ENCODE measurements at regions not wholly inside any gene's neighbourhood (a gene's known extent, or its start where the extent isn't known, plus 50 kb on each side); places are given as distances from the start of the nearest gene placed in this dataset.

DNA sequence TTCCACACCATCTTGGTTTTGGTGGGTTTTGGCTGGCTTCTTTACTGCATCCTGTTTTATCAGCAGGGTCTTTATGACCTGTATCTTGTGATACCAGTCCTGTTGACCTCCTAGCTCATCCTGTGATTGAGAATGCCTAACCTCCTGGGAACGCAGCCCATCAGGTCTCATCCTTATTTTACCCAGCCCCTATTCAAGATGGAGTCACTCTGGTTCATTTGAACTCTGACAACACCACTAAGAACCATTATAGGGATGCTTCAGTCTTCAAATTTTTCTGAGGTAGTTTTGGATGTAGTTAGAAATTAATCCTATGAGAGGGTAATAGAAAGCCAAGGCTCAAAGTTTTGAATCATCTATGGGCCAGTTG lies 287.8 kb upstream of the SLC39A10 start:
- H3K4me1 Mint-ChIP-seq, result peaks cover 13% of the 10 kb centered on the region
- no peaks in the 10 kb centered on the region for H3K27me3 Mint-ChIP-seq
- H3K4me3 Mint-ChIP-seq, result no peak overlapping the region
- peaks cover 9% of the 10 kb centered on the region for H3K9me3 Mint-ChIP-seq
- no peak overlapping the region for H3K27ac Mint-ChIP-seq
- no peak for DNase-seq
- H3K36me3 Mint-ChIP-seq, result peaks cover 3% of the 10 kb centered on the region

DNA sequence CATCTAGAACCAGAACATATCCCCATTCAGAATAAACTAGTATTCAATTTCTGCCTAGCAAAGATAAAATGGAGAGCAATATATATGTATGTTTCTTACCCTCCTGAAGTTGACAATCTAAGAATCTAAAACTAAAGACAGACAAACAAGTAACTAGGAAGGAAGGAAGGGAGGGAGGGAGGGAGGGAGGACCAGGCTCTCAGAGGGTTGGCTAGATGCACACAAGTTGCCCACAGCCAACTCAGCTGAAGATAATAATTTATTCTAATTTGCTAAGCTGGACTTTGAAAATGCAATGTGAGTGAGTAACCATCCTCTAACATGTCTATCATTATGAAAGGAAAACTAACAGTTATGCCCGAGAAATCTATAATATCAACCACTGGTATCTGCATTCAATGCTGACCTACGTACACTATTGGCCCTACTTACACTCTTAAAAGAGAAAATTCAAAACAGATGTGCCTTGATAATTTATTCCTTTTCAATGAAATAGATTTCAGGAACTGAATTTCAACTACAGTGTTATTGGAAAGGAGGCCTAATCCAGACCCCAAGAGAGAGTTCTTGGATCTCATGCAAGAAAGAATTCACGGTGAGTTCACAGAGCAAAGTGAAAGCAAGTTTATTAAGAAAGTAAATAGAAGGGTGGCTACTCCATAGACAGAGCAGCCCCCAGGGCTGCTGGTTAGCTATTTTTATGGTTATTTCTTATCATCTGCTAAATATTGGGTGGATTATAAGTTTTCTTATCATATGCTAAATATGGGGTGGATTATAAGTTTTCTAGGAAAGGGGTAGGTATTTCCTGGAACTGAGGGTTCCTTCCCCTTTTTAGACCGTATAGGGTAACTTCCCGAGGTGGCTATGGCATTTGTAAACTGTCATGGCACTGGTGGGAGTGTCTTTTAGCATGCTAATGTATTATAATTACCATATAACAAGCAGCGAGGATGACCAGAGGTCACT lies 288.5 kb upstream of the SLC39A10 start:
- no peak for DNase-seq
- no peak overlapping the region for H3K4me3 Mint-ChIP-seq
- H3K36me3 Mint-ChIP-seq, result peaks cover 3% of the 10 kb centered on the region
- peaks cover 9% of the 10 kb centered on the region for H3K9me3 Mint-ChIP-seq
- no peaks in the 10 kb centered on the region for H3K27me3 Mint-ChIP-seq
- no peak overlapping the region for H3K27ac Mint-ChIP-seq
- peaks cover 13% of the 10 kb centered on the region for H3K4me1 Mint-ChIP-seq

DNA sequence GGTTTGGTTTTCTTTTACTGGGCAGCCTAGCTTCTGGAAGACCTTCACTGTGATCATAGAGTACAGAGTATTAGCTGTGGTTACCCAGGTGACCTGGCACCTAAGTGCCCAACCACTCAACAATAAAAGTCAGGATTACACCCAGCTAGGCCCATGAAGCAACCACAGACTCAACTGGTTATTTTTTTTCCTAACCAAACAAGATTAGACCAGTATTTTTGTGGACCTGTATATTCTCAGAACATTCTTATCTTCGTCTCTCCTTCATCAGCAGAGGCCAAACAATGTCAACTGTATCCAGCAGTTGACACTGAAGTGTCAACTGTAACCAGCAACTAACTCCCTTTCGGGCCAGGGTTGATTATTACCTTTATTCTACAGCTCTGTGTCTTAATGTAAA lies 289.2 kb upstream of the SLC39A10 start:
- peaks cover 9% of the 10 kb centered on the region for H3K9me3 Mint-ChIP-seq
- H3K4me3 Mint-ChIP-seq, result no peak overlapping the region
- no peak overlapping the region for H3K27ac Mint-ChIP-seq
- H3K27me3 Mint-ChIP-seq, result no peaks in the 10 kb centered on the region
- H3K4me1 Mint-ChIP-seq, result peaks cover 13% of the 10 kb centered on the region
- peaks cover 3% of the 10 kb centered on the region for H3K36me3 Mint-ChIP-seq
- no peak for DNase-seq

DNA sequence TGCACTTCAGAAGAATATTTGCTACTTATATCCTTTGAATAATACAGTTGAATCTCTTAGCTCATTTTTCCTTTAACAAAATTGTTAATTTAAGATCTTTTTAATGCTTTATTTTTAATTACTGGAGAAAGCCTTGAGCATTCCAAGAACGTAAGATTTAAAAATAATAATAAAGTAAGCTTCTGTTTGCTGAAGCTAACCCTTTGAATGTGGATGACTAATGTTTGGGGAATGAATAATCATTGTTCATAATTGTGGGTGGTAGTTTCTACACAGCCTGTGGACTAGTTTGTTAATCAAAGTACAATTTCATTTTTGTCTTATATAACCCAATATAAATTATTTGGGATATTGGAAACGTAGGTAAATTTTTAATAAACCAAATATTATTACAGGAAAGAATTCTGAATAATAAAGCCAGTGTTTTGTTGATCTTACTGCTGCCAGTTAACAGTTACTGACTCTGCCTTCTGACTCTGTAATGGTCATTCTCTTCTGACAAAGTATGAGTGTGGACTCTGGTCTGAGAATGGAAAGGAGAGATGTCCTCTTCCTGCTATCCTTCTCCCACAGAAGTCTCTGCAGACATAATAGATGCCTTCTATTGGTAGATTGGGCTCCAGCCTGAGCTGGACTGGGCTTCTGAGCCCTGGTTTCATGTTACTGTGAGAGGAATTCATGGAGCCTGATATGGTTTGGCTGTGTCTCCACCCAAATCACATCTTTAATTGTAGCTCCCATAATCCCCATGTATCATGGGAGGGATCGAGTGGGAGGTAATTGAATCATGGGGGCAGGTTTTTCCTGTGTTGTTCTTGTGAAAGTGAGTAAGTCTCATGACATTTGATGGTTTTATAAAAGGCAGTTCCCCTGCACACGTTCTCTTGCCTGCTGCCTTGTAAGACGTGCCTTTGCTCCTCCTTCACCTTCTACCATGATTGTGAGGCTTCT lies 292.7 kb upstream of the SLC39A10 start:
- Mint-ChIP-seq H3K36me3 (peaks cover 3% of the 10 kb centered on the region), H3K9me3 (peaks cover 9% of the 10 kb centered on the region), H3K4me1 (peaks cover 18% of the 10 kb centered on the region), H3K27ac (no peak overlapping the region), H3K27me3 (no peaks in the 10 kb centered on the region), H3K4me3 (no peak overlapping the region)
- no peak for DNase-seq

DNA sequence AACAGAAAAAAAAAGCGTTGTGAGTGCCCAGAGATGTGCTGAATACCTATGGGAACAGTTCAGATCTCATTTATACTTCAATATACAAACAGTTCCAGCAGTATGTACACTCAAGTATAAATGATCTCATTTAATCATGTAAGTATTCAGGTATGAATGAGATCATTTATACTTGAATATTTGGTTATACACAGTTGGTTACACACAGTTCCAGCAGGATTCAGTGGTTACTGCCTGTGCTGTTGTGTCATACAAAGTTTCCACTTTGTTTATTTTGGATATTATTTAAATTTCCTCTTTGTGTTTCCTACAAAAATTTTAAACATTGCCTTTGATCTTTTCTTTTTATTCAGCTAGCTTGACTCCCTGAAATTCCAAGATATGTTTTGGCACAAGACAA lies 293.5 kb upstream of the SLC39A10 start:
- Mint-ChIP-seq H3K4me1 (peaks cover 19% of the 10 kb centered on the region), H3K27me3 (no peaks in the 10 kb centered on the region), H3K4me3 (no peak overlapping the region), H3K9me3 (peaks cover 9% of the 10 kb centered on the region), H3K36me3 (peaks cover 3% of the 10 kb centered on the region), H3K27ac (no peak overlapping the region)
- no peak for DNase-seq

DNA sequence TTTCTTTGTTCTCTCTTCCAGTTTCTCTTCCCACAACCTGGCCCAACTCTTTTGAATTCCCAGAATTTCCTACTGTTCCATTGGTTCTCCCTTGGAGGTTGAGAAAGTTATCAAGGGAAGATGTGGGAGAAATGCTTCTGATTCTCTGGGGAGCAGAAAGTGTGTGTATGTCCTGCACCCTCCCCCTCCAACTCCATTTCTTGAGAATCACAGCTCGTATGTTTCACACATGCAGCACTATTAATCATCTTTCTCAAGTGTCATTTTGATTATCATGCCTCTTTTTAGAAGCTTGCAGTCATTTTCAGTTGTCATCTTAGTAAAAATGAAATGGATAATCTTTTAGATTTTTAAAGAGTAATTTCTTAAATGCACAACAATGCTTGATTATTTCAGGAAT lies 296.8 kb upstream of the SLC39A10 start:
- no peaks in the 10 kb centered on the region for H3K27me3 Mint-ChIP-seq
- no peak for DNase-seq
- no peak overlapping the region for H3K4me3 Mint-ChIP-seq
- H3K36me3 Mint-ChIP-seq, result peaks cover 3% of the 10 kb centered on the region
- peaks cover 18% of the 10 kb centered on the region for H3K4me1 Mint-ChIP-seq
- H3K27ac Mint-ChIP-seq, result no peak overlapping the region
- H3K9me3 Mint-ChIP-seq, result peaks cover 10% of the 10 kb centered on the region

DNA sequence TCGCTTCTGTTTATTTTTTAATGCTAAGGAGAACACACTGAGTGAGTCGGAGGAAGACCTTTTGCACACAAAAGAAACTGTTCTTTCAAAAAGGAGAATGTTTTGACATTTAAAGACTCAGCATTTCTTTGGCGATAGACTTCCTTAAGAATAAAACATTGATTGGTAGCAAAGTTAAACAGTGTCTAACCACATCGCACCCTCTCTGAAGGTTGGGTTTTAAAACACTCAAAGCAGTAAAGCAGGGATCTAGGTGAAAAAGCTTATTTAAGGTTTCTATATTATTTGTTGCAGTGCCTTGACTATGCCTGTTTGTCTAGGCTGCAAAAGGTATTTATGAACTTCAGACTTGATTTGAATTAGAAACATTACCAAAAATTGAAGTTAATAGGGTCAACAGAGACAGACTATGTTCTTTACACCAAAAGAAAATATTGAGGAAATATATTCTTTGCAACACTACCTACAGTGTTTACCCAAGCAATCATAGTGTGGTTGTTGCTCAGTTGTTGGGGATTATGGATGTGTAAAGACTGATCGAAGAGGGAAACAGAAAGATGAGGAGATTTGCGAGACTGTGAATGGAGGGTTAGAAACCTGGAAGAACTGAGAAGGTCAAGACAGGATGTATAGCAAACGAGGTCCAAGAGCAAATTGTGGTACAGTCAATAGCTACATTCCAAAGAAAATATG lies 297.8 kb upstream of the SLC39A10 start:
- no peak overlapping the region for H3K27ac Mint-ChIP-seq
- peaks cover 10% of the 10 kb centered on the region for H3K4me1 Mint-ChIP-seq
- DNase-seq, result no peak
- no peak overlapping the region for H3K4me3 Mint-ChIP-seq
- no peaks in the 10 kb centered on the region for H3K27me3 Mint-ChIP-seq
- H3K36me3 Mint-ChIP-seq, result no peaks in the 10 kb centered on the region
- H3K9me3 Mint-ChIP-seq, result peaks cover 5% of the 10 kb centered on the region

DNA sequence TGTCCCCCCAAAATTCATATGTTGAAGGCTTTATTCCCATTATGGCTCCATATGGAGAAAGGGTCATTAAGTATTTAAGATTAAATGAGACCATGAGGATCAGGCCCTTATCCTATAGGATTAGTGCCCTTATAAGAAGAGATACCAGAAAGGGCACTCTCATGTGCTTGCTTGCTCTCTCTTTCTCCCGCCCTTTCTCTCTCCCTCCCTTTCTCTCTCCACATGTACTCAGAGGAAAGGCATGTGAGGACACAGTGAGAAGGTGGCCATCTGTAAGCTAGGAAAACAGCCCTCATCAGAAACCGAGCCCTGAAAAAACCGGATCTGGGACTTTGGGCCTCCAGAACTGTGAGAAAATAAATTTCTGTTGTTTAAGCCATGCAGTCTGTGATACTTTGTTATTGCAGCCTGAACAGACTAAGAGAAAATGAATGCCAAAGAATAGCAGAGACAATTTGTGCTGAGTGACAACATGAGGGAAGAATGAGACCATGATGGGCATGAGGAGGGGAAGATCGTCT lies 300.0 kb upstream of the SLC39A10 start:
- Mint-ChIP-seq H3K4me3 (no peak overlapping the region), H3K4me1 (peaks cover 10% of the 10 kb centered on the region), H3K36me3 (no peaks in the 10 kb centered on the region), H3K27me3 (no peaks in the 10 kb centered on the region), H3K27ac (no peak overlapping the region), H3K9me3 (peaks cover 5% of the 10 kb centered on the region)
- DNase-seq, result no peak

DNA sequence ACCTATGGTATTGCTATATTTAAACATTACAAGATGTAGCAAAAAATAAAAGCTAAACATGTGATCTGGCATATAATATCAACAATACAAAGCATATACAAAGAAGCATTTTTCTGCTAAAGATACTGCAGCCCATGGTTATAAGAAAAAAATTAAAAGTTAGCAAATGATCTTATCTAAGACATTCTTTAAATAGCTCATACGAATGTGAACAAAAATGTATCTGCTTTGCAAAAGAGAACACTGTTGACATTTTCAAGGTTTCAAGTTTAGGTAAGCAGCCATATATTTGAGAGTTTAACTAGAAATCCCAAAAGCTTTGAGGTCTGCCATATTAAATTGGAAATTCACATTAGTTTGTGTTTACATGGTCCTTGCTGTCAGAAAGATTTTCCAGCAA lies 301.0 kb upstream of the SLC39A10 start:
- no peak overlapping the region for H3K4me3 Mint-ChIP-seq
- no peaks in the 10 kb centered on the region for H3K27me3 Mint-ChIP-seq
- H3K4me1 Mint-ChIP-seq, result peaks cover 10% of the 10 kb centered on the region
- H3K27ac Mint-ChIP-seq, result no peak overlapping the region
- H3K36me3 Mint-ChIP-seq, result no peaks in the 10 kb centered on the region
- no peak for DNase-seq
- peaks cover 5% of the 10 kb centered on the region for H3K9me3 Mint-ChIP-seq

DNA sequence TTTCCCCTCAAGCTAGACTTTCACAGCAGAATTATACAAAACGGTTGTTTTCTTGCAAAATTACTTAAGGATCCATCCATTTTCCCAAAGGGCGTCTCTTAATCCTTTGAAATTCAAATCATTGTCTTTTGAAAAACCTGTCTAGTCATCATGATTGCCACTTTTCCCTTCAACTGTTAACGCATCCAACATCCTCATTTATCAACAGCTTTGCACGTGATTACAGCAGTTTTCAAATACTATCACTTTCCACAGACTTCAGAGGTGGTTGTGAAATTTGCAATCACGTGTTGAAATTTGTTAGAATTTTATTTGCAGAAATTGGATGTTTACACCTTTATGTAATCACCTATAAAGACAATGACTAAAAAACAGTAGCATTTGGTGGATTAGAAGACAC lies 304.4 kb upstream of the SLC39A10 start:
- DNase-seq, result no peak
- Mint-ChIP-seq H3K27me3 (no peaks in the 10 kb centered on the region), H3K4me3 (no peak overlapping the region), H3K4me1 (no peaks in the 10 kb centered on the region), H3K27ac (no peak overlapping the region), H3K9me3 (peaks cover 7% of the 10 kb centered on the region), H3K36me3 (peaks cover 4% of the 10 kb centered on the region)

DNA sequence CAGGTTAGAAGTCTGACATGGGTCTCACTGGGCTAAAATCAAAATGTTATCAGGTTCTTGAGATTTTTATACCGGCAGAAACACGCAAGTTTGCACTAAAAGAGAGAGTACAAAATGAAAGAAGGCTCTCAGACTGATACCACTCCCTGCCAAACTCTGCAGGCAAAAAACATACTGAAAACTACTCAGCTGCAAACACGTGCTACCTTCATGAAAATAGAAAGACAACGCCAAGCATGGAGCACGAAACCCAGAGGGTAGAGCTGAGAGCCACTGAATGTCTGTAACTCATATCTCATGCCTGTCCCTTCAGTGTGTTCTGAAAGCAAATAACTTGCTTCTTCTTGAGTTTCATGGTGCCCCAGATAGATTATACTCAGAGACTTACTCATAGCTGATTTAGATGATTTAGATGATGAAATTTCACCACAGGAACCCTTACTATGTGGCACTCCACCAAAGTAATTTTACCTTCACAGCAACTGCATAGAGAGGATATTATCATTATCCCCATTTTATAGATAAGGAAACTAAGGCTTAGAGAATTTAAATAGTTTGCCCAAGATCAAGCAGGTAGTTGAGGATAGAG lies 313.0 kb upstream of the SLC39A10 start:
- no peaks in the 10 kb centered on the region for H3K27me3 Mint-ChIP-seq
- H3K9me3 Mint-ChIP-seq, result no peaks in the 10 kb centered on the region
- DNase-seq, result no peak
- H3K4me1 Mint-ChIP-seq, result no peaks in the 10 kb centered on the region
- no peaks in the 10 kb centered on the region for H3K36me3 Mint-ChIP-seq
- H3K27ac Mint-ChIP-seq, result no peak overlapping the region
- no peak overlapping the region for H3K4me3 Mint-ChIP-seq

DNA sequence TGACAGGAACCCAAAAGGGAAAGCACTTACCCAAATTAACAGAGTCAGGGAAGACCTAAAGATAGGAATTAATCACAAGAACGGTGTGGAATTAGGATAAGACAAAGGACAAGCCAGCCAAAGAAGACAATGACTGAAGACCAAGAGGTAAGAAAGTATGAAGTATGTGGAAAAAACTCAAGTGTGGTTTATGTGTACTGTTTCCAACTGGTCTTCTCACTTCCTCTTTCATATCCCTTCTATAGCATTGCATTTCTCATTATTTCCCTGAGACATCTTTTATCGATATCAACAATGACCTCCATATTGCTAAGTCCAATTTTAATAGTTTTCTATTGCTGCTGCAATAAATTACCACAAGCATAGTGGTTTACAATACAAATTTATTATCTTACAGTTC lies 313.5 kb upstream of the SLC39A10 start:
- Mint-ChIP-seq H3K27ac (no peak overlapping the region), H3K4me1 (no peaks in the 10 kb centered on the region), H3K27me3 (no peaks in the 10 kb centered on the region), H3K4me3 (no peak overlapping the region), H3K9me3 (no peaks in the 10 kb centered on the region), H3K36me3 (no peaks in the 10 kb centered on the region)
- no peak for DNase-seq

DNA sequence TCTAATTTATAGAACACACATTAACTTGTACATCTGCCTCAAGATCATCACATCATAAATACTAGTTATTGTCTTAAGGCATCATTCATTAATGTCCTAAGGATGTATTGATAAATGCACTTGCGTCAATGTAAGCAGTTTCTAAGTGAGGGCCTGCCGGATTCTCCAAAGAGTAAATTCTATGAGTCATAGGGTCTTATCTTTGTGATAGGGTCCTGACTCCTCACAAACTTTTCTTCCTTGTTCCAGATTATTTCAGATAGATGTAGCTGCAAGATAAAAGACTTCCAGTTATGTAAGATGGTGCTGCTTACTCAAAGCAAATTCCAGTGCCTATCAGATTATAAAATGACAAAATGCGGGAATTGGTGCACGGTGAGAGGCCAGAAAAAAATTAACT lies 315.0 kb upstream of the SLC39A10 start:
- no peaks in the 10 kb centered on the region for H3K9me3 Mint-ChIP-seq
- DNase-seq, result no peak
- H3K36me3 Mint-ChIP-seq, result no peaks in the 10 kb centered on the region
- H3K27ac Mint-ChIP-seq, result no peak overlapping the region
- H3K27me3 Mint-ChIP-seq, result no peaks in the 10 kb centered on the region
- H3K4me1 Mint-ChIP-seq, result no peaks in the 10 kb centered on the region
- no peak overlapping the region for H3K4me3 Mint-ChIP-seq

DNA sequence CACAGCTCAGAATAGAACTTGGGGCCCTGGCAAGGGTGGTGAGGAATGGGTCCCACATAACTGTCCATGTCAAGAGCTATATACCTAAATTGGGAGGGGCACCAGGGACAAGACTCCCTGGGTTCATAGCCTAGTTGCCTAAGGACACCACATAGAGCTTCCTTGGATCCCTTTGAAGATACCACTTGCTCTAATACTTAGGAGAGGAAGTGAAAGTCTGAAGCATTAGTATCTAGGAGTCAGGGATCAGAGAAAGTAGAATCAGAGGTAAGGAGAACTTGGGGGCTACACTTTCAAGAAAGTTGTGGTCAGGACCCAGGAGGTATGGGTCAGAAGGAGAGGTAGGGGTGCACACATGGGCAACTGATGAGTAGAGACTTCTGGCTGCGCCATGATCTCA lies 318.2 kb upstream of the SLC39A10 start:
- no peaks in the 10 kb centered on the region for H3K27me3 Mint-ChIP-seq
- DNase-seq, result no peak
- H3K36me3 Mint-ChIP-seq, result no peaks in the 10 kb centered on the region
- H3K9me3 Mint-ChIP-seq, result no peaks in the 10 kb centered on the region
- H3K4me3 Mint-ChIP-seq, result no peak overlapping the region
- no peaks in the 10 kb centered on the region for H3K4me1 Mint-ChIP-seq
- H3K27ac Mint-ChIP-seq, result no peak overlapping the region
